Smooth muscle cell (in vitro differentiated cells): ENCODE measurements at regions not wholly inside any gene's neighbourhood (a gene's known extent, or its start where the extent isn't known, plus 50 kb on each side); places are given as distances from the start of the nearest gene placed in this dataset.

Source experiments
- DNase-seq: peaks from one replicate; lab custom pipeline; 2025; ENCODE audit not compliant: unreplicated experiment; lab: John Stamatoyannopoulos, UW
- H2AFZ ChIP-seq: fragments of 200-600 bp; sonication (generic); 2 replicates; pipeline ENCODE4 v1.6.0; 2016; ENCODE audit warnings: antibody characterized with exemption, low read depth, mild to moderate bottlenecking
- H3F3A ChIP-seq: fragments of 200-600 bp; sonication (generic); 2 replicates; pipeline ENCODE4 v1.6.0; 2017; ENCODE audit warnings: antibody characterized with exemption, low read depth
- H3K27ac ChIP-seq: fragments of 200-600 bp; sonication (generic); 2 replicates; pipeline ENCODE4 v1.5.1; 2016; ENCODE audit warnings: low read depth, mild to moderate bottlenecking
- H3K27me3 ChIP-seq: fragments of 200-600 bp; sonication (generic); 2 replicates; pipeline ENCODE4 v1.6.1; 2016; ENCODE audit warnings: low read depth, mild to moderate bottlenecking
- H3K36me3 ChIP-seq: fragments of 200-600 bp; sonication (generic); 2 replicates; pipeline ENCODE4 v1.5.1; 2016; ENCODE audit warnings: low read depth
- H3K4me1 ChIP-seq: fragments of 200-600 bp; sonication (generic); 2 replicates; pipeline ENCODE4 v1.5.1; 2016; ENCODE audit warnings: low read depth
- H3K4me2 ChIP-seq: fragments of 200-600 bp; sonication (generic); 2 replicates; pipeline ENCODE4 v1.6.0; 2016; ENCODE audit warnings: mild to moderate bottlenecking
- H3K4me3 ChIP-seq: fragments of 200-600 bp; sonication (generic); 2 replicates; pipeline ENCODE4 v1.5.1; 2016; ENCODE audit warnings: mild to moderate bottlenecking
- H3K79me2 ChIP-seq: fragments of 200-600 bp; sonication (generic); 2 replicates; pipeline ENCODE4 v1.6.0; 2016; ENCODE audit warnings: low read depth, mild to moderate bottlenecking
- H3K9ac ChIP-seq: fragments of 200-600 bp; sonication (generic); 2 replicates; pipeline ENCODE4 v1.6.0; 2016; ENCODE audit warnings: low read depth
- H3K9me3 ChIP-seq: fragments of 200-600 bp; sonication (generic); replicated peaks from 2 replicates; pipeline ENCODE4 v1.5.1; 2016; ENCODE audit warnings: low read depth
- H4K20me1 ChIP-seq: fragments of 200-600 bp; sonication (generic); 2 replicates; pipeline ENCODE4 v1.6.0; 2016; ENCODE audit warnings: low read depth
- CTCF ChIP-seq: fragments of 200-600 bp; sonication (generic); IDR thresholded peaks from 2 replicates; pipeline ENCODE4 v1.5.1; 2017; ENCODE audit warnings: borderline replicate concordance, mild to moderate bottlenecking, antibody characterized with exemption; ENCODE audit not compliant: insufficient read depth, poor library complexity, severe bottlenecking
- WGBS: methylation state at CpG from one replicate; pipeline ENCODE4 v1.1.7; 2016; ENCODE audit warnings: low lambda C conversion rate; 5-methylcytosine and 5-hydroxymethylcytosine counted together

GRCh38 chr2:42108852-42109251 lies 60.3 kb upstream of the EML4 start:
- WGBS, result 98% methylated on average over 4 of the region's 4 CpGs
- Histone ChIP-seq H3K4me3 (no peak overlapping the region), H3K9ac (no peak overlapping the region), H3K27ac (no peak overlapping the region), H3K79me2 (no peaks in the 10 kb centered on the region), H3K4me2 (no peak overlapping the region), H3K36me3 (no peaks in the 10 kb centered on the region), H2AFZ (no peak overlapping the region), H3K27me3 (no peaks in the 10 kb centered on the region), H3F3A (no peaks in the 10 kb centered on the region), H3K9me3 (no peaks in the 10 kb centered on the region), H3K4me1 (peaks cover 9% of the 10 kb centered on the region), H4K20me1 (no peaks in the 10 kb centered on the region)
- TF ChIP-seq CTCF, result no peak
- DNase-seq, result no peak

GRCh38 chr2:42109959-42110640 lies 59.1 kb upstream of the EML4 start:
- DNase-seq, result no peak
- no peaks in the 10 kb centered on the region for H3F3A ChIP-seq
- no peak for TF ChIP-seq CTCF
- no peaks in the 10 kb centered on the region for H3K27me3 ChIP-seq
- H3K79me2 ChIP-seq, result no peaks in the 10 kb centered on the region
- no peak overlapping the region for H3K27ac ChIP-seq
- H3K4me3 ChIP-seq, result no peak overlapping the region
- H3K9ac ChIP-seq, result no peak overlapping the region
- peak overlapping the region; percentile 71 for H2AFZ ChIP-seq
- no peaks in the 10 kb centered on the region for H3K9me3 ChIP-seq
- no peaks in the 10 kb centered on the region for H4K20me1 ChIP-seq
- no peaks in the 10 kb centered on the region for H3K36me3 ChIP-seq
- WGBS, result 92% methylated on average over 7 of the region's 7 CpGs
- H3K4me1 ChIP-seq, result peaks cover 7% of the 10 kb centered on the region
- H3K4me2 ChIP-seq, result no peak overlapping the region

- H3K4me1 ChIP-seq, result peaks cover 4% of the 10 kb centered on the region
- TF ChIP-seq CTCF, result no peak
- H2AFZ ChIP-seq, result peak overlapping the region; percentile 71
- no peak overlapping the region for H3K27ac ChIP-seq
- H3K9ac ChIP-seq, result no peak overlapping the region
- no peaks in the 10 kb centered on the region for H4K20me1 ChIP-seq
- DNase-seq, result no peak
- no peaks in the 10 kb centered on the region for H3K9me3 ChIP-seq
- no peak overlapping the region for H3K4me2 ChIP-seq
- no peaks in the 10 kb centered on the region for H3K79me2 ChIP-seq
- WGBS, result 65% methylated on average over 12 of the region's 12 CpGs
- H3K4me3 ChIP-seq, result no peak overlapping the region
- H3K36me3 ChIP-seq, result no peaks in the 10 kb centered on the region
- H3F3A ChIP-seq, result no peaks in the 10 kb centered on the region
- H3K27me3 ChIP-seq, result no peaks in the 10 kb centered on the region
These were observed 58.4 kb upstream of the EML4 start for GRCh38 chr2:42110641-42111322.
